Omental fat pad (tissue), 3 donors: ENCODE measurements at regions not wholly inside any gene's neighbourhood (a gene's known extent, or its start where the extent isn't known, plus 50 kb on each side); places are given as distances from the start of the nearest gene placed in this dataset. TPM values are rescaled to one million over a fixed set of nuclear protein-coding genes. Genes with fewer than 3 reads are reported as not detected.

ENCODE experiments used
- ATAC-seq: fragments of 150-250 bp; one replicate; pipeline ENCODE4 v1.9.1; 2016; ENCODE audit warnings: mild to moderate bottlenecking, moderate library complexity; ENCODE audit not compliant: low FRiP score
- DNase-seq: peaks from one replicate; pipeline ENCODE4 v3.0.0-alpha.2; 2019; ENCODE audit warnings: low spot score
- small RNA-seq: library from RNA; depleted of rRNA; stranded (forward); fragments of <200 nt; gene quantifications from one replicate; pipeline ENCODE3, GENCODE V24; 2016
- TF ChIP-seq, protein P1 (sequence below), 3 donors: fragments of 450-650 bp; IDR thresholded peaks; one replicate each; pipeline ENCODE4 v1.5.1; 2016 to 2017; ENCODE audit warnings: antibody characterized with exemption in 3 of 3, mild to moderate bottlenecking in 3 of 3, moderate library complexity in 2 of 3

- ATAC-seq (no peak), DNase-seq (no peak)
- TF ChIP-seq, protein P1, sequence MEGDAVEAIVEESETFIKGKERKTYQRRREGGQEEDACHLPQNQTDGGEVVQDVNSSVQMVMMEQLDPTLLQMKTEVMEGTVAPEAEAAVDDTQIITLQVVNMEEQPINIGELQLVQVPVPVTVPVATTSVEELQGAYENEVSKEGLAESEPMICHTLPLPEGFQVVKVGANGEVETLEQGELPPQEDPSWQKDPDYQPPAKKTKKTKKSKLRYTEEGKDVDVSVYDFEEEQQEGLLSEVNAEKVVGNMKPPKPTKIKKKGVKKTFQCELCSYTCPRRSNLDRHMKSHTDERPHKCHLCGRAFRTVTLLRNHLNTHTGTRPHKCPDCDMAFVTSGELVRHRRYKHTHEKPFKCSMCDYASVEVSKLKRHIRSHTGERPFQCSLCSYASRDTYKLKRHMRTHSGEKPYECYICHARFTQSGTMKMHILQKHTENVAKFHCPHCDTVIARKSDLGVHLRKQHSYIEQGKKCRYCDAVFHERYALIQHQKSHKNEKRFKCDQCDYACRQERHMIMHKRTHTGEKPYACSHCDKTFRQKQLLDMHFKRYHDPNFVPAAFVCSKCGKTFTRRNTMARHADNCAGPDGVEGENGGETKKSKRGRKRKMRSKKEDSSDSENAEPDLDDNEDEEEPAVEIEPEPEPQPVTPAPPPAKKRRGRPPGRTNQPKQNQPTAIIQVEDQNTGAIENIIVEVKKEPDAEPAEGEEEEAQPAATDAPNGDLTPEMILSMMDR (IDR thresholded peaks at IDR 0.05), result no peak
These were observed 58.2 kb upstream of the PPM1B start for GRCh38 chr2:44110444-44110843.

DNA sequence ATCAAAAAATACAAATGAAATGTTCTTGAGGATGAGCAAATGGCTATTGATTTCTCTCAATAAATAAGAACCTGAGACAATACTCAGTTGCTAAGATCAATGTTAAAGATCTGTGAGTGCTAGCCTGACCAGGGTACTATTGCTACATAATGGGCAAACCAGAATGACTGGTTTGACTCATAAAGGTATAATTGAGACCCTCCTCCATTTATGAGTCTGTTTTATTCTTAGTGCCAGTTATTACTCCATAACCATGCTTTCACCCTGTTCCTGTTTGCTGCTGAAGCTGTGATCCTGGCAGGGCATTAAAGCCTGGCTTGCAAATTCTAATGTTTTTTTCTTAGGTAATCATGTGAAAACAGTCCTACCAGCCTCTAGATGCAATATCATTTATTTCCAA lies 56.6 kb upstream of the PPM1B start:
- TF ChIP-seq, protein P1 (IDR thresholded peaks at IDR 0.05), result no peak
- ATAC-seq, result no peak

DNA sequence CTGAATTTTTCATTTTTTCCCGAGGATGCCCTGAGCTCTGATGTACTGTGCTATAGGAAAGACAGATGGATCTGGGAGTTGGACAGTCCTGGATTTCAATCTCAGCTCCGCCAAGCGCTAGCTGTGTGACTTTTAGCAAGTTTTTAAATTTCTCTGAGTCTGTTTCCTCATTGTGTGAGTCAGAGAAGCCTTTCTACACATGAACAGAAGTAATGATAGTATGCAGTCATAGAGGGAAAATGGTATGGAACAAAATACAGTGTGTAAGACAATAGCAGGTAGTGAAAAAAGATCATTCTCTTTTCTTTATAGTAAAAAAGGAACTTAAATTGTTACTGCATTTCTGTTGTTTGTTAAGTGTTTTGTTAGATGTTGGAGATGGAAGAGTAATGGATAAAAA lies 52.4 kb upstream of the PPM1B start:
- ATAC-seq (no peak), DNase-seq (no peak)
- TF ChIP-seq, protein P1 (IDR thresholded peaks at IDR 0.05), result no peak

More for the DNA sequence above, 56.6 kb upstream of the PPM1B start:
- no peak for DNase-seq

DNA sequence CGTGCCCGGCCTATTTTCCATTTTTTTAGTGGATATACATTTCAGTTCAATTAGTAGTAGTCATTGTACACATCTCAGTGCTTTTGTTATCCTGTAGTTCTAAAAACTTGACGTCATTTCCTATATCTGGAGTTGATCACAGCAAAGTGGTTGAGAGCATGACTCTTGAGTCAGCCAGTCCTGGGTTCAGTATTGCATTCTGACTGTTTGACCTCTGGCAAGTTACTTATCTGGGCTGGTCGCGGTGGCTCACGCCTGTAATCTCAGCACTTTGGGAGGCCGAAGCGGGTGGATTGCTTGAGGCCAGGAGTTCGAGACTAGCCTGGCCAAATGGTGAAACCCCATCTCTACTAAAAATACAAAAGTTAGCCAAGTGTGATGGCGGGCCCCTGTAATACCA lies 50.4 kb upstream of the PPM1B start:
- TF ChIP-seq, protein P1 (IDR thresholded peaks at IDR 0.05), result no peak
- DNase-seq, result no peak
- ATAC-seq, result no peak

Small RNA genes in the stretch of these regions (small RNA-seq; reads per million reads assigned to genes)
- gene AC019129.1, result not detected
